ENCODE measurements at regions not wholly inside any gene's neighbourhood (a gene's known extent, or its start where the extent isn't known, plus 50 kb on each side); places are given as distances from the start of the nearest gene placed in this dataset.

GRCh38 chr17:77566151-77566550 is 392.4 kb upstream of the TNRC6C start:
- no peak for DNase-seq (ENCODE audit: low read depth, low spot score)
- Mint-ChIP-seq H3K27ac (ENCODE audit: unreplicated experiment) (no peak overlapping the region), H3K36me3 (ENCODE audit: low read depth) (no peaks in the 10 kb centered on the region), H3K27me3 (ENCODE audit: low read depth) (no peaks in the 10 kb centered on the region), H3K4me3 (no peak overlapping the region), H3K9me3 (no peaks in the 10 kb centered on the region), H3K4me1 (peaks cover 17% of the 10 kb centered on the region)
- no peak for TF ChIP-seq CTCF (conservative IDR thresholded peaks at IDR 0.05)

GRCh38 chr17:77566566-77567138 is 391.9 kb upstream of the TNRC6C start:
- H3K36me3 Mint-ChIP-seq (ENCODE audit: low read depth) = no peaks in the 10 kb centered on the region
- no peaks in the 10 kb centered on the region for H3K9me3 Mint-ChIP-seq
- TF ChIP-seq CTCF (conservative IDR thresholded peaks at IDR 0.05) = no peak
- no peak overlapping the region for H3K4me3 Mint-ChIP-seq
- peaks cover 22% of the 10 kb centered on the region for H3K4me1 Mint-ChIP-seq
- H3K27ac Mint-ChIP-seq (ENCODE audit: unreplicated experiment) = no peak overlapping the region
- no peak for DNase-seq (ENCODE audit: low read depth, low spot score)
- H3K27me3 Mint-ChIP-seq (ENCODE audit: low read depth) = no peaks in the 10 kb centered on the region

- no peaks in the 10 kb centered on the region for H3K27me3 Mint-ChIP-seq (ENCODE audit: low read depth)
- no peak overlapping the region for H3K27ac Mint-ChIP-seq (ENCODE audit: unreplicated experiment)
- no peaks in the 10 kb centered on the region for H3K36me3 Mint-ChIP-seq (ENCODE audit: low read depth)
Observed at GRCh38 chr17:77568540-77568939, 390.0 kb upstream of the TNRC6C start.

GRCh38 chr17:77569846-77570564 is 388.5 kb upstream of the TNRC6C start:
- TF ChIP-seq CTCF (conservative IDR thresholded peaks at IDR 0.05) = no peak
- Mint-ChIP-seq H3K4me3 (no peak overlapping the region), H3K9me3 (no peaks in the 10 kb centered on the region), H3K27ac (ENCODE audit: unreplicated experiment) (no peak overlapping the region), H3K36me3 (ENCODE audit: low read depth) (no peaks in the 10 kb centered on the region), H3K27me3 (ENCODE audit: low read depth) (no peaks in the 10 kb centered on the region), H3K4me1 (peaks cover 35% of the 10 kb centered on the region)
- DNase-seq (ENCODE audit: low read depth, low spot score) = no peak

More at GRCh38 chr17:77568540-77568939, 390.0 kb upstream of the TNRC6C start:
- no peaks in the 10 kb centered on the region for H3K9me3 Mint-ChIP-seq
- H3K4me3 Mint-ChIP-seq = no peak overlapping the region
- DNase-seq (ENCODE audit: low read depth, low spot score) = no peak
- no peak for TF ChIP-seq CTCF (conservative IDR thresholded peaks at IDR 0.05)
- peaks cover 35% of the 10 kb centered on the region for H3K4me1 Mint-ChIP-seq

- no peak for DNase-seq (ENCODE audit: low read depth, low spot score)
- H3K4me3 Mint-ChIP-seq = no peak overlapping the region
Observed at GRCh38 chr17:77570565-77570898, 388.0 kb upstream of the TNRC6C start.

More at GRCh38 chr17:77570565-77570898, 388.0 kb upstream of the TNRC6C start:
- no peaks in the 10 kb centered on the region for H3K9me3 Mint-ChIP-seq
- no peak overlapping the region for H3K27ac Mint-ChIP-seq (ENCODE audit: unreplicated experiment)
- no peaks in the 10 kb centered on the region for H3K36me3 Mint-ChIP-seq (ENCODE audit: low read depth)
- H3K27me3 Mint-ChIP-seq (ENCODE audit: low read depth) = no peaks in the 10 kb centered on the region
- H3K4me1 Mint-ChIP-seq = peaks cover 38% of the 10 kb centered on the region
- no peak for TF ChIP-seq CTCF (conservative IDR thresholded peaks at IDR 0.05)

Data from neural crest cell (in vitro differentiated cells).